OCI-LY7 (cell line): ENCODE measurements at regions not wholly inside any gene's neighbourhood (a gene's known extent, or its start where the extent isn't known, plus 50 kb on each side); places are given as distances from the start of the nearest gene placed in this dataset.

Source experiments
- BruUV-seq: library from RNA; stranded (reverse); fragments of 400-500 nt; replicated peaks from 2 replicates; lab custom pipeline; 2021; lab: Mats Ljungman, UMichigan
- CTCF ChIA-PET: fragments of 300-600 bp; sonication (Branson Sonifier 250); formaldehyde crosslinking; loops from one replicate; lab custom pipeline; 2022; ENCODE audit warnings: antibody characterized with exemption; ENCODE audit not compliant: unreplicated experiment; lab: Charles Lee
- POLR2A ChIA-PET: fragments of 300-600 bp; sonication (Branson Sonifier 250); formaldehyde crosslinking; loops from one replicate; lab custom pipeline; 2022; ENCODE audit warnings: antibody characterized with exemption; lab: Charles Lee
- DNase-seq: peaks from one replicate; pipeline ENCODE4 v3.0.0-alpha.2; 2015; ENCODE audit warnings: low spot score
- H2AFZ ChIP-seq: fragments of 200-600 bp; sonication (generic), shearing (Covaris generic); 2 replicates; pipeline ENCODE4 v1.6.1; 2014; ENCODE audit warnings: mild to moderate bottlenecking, antibody characterized with exemption, low read length, moderate library complexity
- H3K27ac ChIP-seq: fragments of 200-600 bp; sonication (generic); 2 replicates; pipeline ENCODE4 v1.5.1; 2014; ENCODE audit warnings: mixed run types, low read depth, mild to moderate bottlenecking, moderate library complexity, low read length, inconsistent platforms; ENCODE audit not compliant: poor library complexity, severe bottlenecking
- H3K36me3 ChIP-seq: fragments of 200-600 bp; sonication (generic); 2 replicates; pipeline ENCODE4 v1.6.1; 2014; ENCODE audit warnings: mild to moderate bottlenecking, antibody characterized with exemption, low read length, moderate library complexity, mixed read lengths; ENCODE audit not compliant: insufficient read depth
- H3K4me1 ChIP-seq: fragments of 200-600 bp; sonication (generic); 2 replicates; pipeline ENCODE4 v1.5.1; 2014; ENCODE audit warnings: mild to moderate bottlenecking, low read length; ENCODE audit not compliant: insufficient read depth, poor library complexity, severe bottlenecking
- H3K4me2 ChIP-seq: fragments of 200-600 bp; sonication (generic); 2 replicates; pipeline ENCODE4 v1.6.1; 2014; ENCODE audit warnings: mild to moderate bottlenecking, low read length
- H3K4me3 ChIP-seq: fragments of 200-600 bp; sonication (generic); 2 replicates; pipeline ENCODE4 v1.5.1; 2014; ENCODE audit warnings: mild to moderate bottlenecking, low read depth, low read length; ENCODE audit not compliant: poor library complexity, severe bottlenecking
- H3K79me2 ChIP-seq: fragments of 200-600 bp; sonication (generic); 2 replicates; pipeline ENCODE4 v1.6.1; 2016; ENCODE audit warnings: low read depth, mild to moderate bottlenecking, low read length, moderate library complexity, mixed read lengths; ENCODE audit not compliant: insufficient read depth
- H3K9me2 ChIP-seq: fragments of 200-600 bp; sonication (generic); 2 replicates; pipeline ENCODE4 v1.6.1; 2016; ENCODE audit warnings: mild to moderate bottlenecking, low read length, mixed read lengths; ENCODE audit not compliant: insufficient read depth
- H3K9me3 ChIP-seq: fragments of 200-600 bp; sonication (generic); 2 replicates; pipeline ENCODE4 v1.6.1; 2014; ENCODE audit warnings: mild to moderate bottlenecking, mixed run types, low read length, mixed read lengths
- H4K20me1 ChIP-seq: fragments of 200-600 bp; sonication (generic); 2 replicates; pipeline ENCODE4 v1.6.1; 2014; ENCODE audit warnings: mild to moderate bottlenecking, antibody characterized with exemption, low read length, moderate library complexity, mixed read lengths; ENCODE audit not compliant: insufficient read depth
- EZH2phosphoT487 ChIP-seq: fragments of 200-600 bp; sonication (generic); IDR thresholded peaks from 2 replicates; pipeline ENCODE4 v1.6.1; 2018; ENCODE audit warnings: low read depth, borderline replicate concordance, mild to moderate bottlenecking, mixed run types, antibody characterized with exemption, low read length, moderate library complexity, mixed read lengths
- intact Hi-C: fragments of 100-400 bp; cut with micrococcal nuclease; formaldehyde crosslinking; loops from one replicate; pipeline ENCODE4 v1.10.0; 2022; ENCODE audit not compliant: unreplicated experiment
- TF ChIP-seq, protein P1 (sequence below): fragments of 200-600 bp; sonication (generic); conservative IDR thresholded peaks from 2 replicates; pipeline ENCODE4 v1.5.1; 2014; ENCODE audit warnings: mild to moderate bottlenecking, antibody characterized with exemption, low read length, moderate library complexity, mixed read lengths

DNA sequence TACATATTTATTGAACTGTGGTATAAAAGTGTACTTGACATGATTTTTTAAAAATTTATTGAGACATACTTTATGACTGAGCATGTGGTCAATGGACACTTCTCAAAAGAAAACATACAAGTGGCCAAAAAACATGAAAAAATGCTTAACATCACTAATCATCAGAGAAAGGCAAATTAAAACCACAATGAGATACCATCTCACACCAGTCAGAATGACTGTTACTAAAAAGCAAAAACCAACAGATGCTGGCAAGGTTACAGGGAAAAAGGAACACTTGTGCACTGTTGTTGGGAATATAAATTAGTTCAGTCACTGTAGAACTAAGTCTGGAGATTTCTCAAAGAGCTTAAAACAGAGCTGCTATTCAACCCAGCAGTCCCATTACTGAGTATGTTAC lies 1177.6 kb downstream of the GALC start:
- H3K4me1 ChIP-seq: peaks cover 8% of the 10 kb centered on the region
- no peaks in the 10 kb centered on the region for H3K36me3 ChIP-seq
- no peak overlapping the region for H3K4me3 ChIP-seq
- no peak overlapping the region for H3K27ac ChIP-seq
- H4K20me1 ChIP-seq: no peaks in the 10 kb centered on the region
- ChIA-PET CTCF (no interaction called here), POLR2A (interaction anchor here (0.6 kb wide), 1 partner anchor 155 kb away, joined by 3 read pairs; no protein-coding TSS in a partner anchor)
- H2AFZ ChIP-seq: no peak overlapping the region
- DNase-seq: no peak
- no peaks in the 10 kb centered on the region for H3K79me2 ChIP-seq
- TF ChIP-seq, protein P1, sequence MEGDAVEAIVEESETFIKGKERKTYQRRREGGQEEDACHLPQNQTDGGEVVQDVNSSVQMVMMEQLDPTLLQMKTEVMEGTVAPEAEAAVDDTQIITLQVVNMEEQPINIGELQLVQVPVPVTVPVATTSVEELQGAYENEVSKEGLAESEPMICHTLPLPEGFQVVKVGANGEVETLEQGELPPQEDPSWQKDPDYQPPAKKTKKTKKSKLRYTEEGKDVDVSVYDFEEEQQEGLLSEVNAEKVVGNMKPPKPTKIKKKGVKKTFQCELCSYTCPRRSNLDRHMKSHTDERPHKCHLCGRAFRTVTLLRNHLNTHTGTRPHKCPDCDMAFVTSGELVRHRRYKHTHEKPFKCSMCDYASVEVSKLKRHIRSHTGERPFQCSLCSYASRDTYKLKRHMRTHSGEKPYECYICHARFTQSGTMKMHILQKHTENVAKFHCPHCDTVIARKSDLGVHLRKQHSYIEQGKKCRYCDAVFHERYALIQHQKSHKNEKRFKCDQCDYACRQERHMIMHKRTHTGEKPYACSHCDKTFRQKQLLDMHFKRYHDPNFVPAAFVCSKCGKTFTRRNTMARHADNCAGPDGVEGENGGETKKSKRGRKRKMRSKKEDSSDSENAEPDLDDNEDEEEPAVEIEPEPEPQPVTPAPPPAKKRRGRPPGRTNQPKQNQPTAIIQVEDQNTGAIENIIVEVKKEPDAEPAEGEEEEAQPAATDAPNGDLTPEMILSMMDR: no peak
- TF ChIP-seq EZH2phosphoT487: no peak
- H3K4me2 ChIP-seq: no peak overlapping the region
- no TSS peak for BruUV-seq
- no peaks in the 10 kb centered on the region for H3K9me3 ChIP-seq
- H3K9me2 ChIP-seq: no peaks in the 10 kb centered on the region
- intact Hi-C loops: no loop called here

DNA sequence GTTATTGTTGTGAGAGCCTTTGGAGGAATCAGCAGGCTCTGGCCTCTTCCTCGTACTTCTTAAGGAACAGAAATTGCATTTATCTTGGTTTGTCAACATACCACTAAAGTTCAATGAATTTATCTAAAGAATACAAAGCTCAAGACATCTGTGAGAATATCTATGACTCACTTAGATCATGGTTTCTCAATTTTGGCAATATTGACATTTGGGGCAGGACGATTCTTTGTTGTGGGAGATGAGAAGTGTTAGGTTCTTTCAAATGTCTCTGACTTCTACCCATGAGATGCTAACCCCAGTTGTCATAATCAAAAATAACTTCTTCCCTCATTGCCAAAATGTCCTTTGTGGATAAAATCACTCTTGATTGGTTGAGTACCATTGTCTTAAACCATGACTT lies 1190.3 kb downstream of the GALC start:
- no peak overlapping the region for H3K4me3 ChIP-seq
- no peak overlapping the region for H3K4me2 ChIP-seq
- intact Hi-C loops: no loop called here
- H3K9me2 ChIP-seq: no peaks in the 10 kb centered on the region
- no TSS peak for BruUV-seq
- ChIA-PET POLR2A (interaction anchor here (1.5 kb wide), 1 partner anchor 15 kb away, joined by 4 read pairs; no protein-coding TSS in a partner anchor), CTCF (no interaction called here)
- no peaks in the 10 kb centered on the region for H3K79me2 ChIP-seq
- H3K36me3 ChIP-seq: no peaks in the 10 kb centered on the region
- H3K27ac ChIP-seq: no peak overlapping the region
- H2AFZ ChIP-seq: no peak overlapping the region
- TF ChIP-seq, protein P1: no peak
- no peak for TF ChIP-seq EZH2phosphoT487
- no peak for DNase-seq
- no peaks in the 10 kb centered on the region for H3K4me1 ChIP-seq
- H3K9me3 ChIP-seq: no peaks in the 10 kb centered on the region
- H4K20me1 ChIP-seq: no peaks in the 10 kb centered on the region

DNA sequence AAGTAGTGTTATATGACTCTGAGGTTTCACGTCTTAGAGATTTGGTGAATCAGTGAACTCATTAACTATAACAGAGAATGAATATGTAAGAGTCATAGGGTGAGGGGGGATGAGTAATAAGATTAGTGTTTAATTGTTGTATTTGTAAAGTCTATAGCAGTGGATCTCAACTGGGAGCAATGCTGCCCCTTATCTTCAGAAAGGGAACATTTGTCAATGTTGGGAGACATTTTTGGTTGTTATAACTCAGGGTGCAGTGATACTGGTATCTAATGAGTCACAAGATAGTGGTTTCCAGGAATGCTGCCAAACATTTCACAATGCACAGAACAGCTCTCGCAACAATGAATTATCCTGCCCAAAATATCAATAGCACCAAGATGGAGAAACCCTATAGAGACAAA lies 1193.7 kb downstream of the GALC start:
- intact Hi-C loops: no loop called here
- no peak for TF ChIP-seq EZH2phosphoT487
- TF ChIP-seq, protein P1: no peak
- no peaks in the 10 kb centered on the region for H4K20me1 ChIP-seq
- ChIA-PET CTCF (no interaction called here), POLR2A (no interaction called here)
- BruUV-seq: no TSS peak
- no peaks in the 10 kb centered on the region for H3K36me3 ChIP-seq
- no peaks in the 10 kb centered on the region for H3K4me1 ChIP-seq
- H3K4me2 ChIP-seq: no peak overlapping the region
- H3K9me3 ChIP-seq: no peaks in the 10 kb centered on the region
- no peak overlapping the region for H3K27ac ChIP-seq
- H3K4me3 ChIP-seq: no peak overlapping the region
- H3K9me2 ChIP-seq: no peaks in the 10 kb centered on the region
- no peak for DNase-seq
- no peak overlapping the region for H2AFZ ChIP-seq
- H3K79me2 ChIP-seq: no peaks in the 10 kb centered on the region
